ENCODE measurements at regions not wholly inside any gene's neighbourhood (a gene's known extent, or its start where the extent isn't known, plus 50 kb on each side); places are given as distances from the start of the nearest gene placed in this dataset.
"Not testable (repeated sequence)": the region's sequence is repeated elsewhere in the genome, so short reads cannot be mapped to it uniquely, and the experiment has no call there.

- no peak for DNase-seq
Observed at GRCh38 chr1:73029571-73029970, 747.2 kb upstream of the NEGR1 start.

- no peak for DNase-seq
Observed at GRCh38 chr1:73026114-73026513, 743.8 kb upstream of the NEGR1 start.

- no peak for DNase-seq
Observed at GRCh38 chr1:73009938-73010337, 727.6 kb upstream of the NEGR1 start.

GRCh38 chr1:73009311-73009710 is 727.0 kb upstream of the NEGR1 start:
- DNase-seq: no peak

GRCh38 chr1:72997624-72998023 is 715.3 kb upstream of the NEGR1 start:
- DNase-seq: no peak

GRCh38 chr1:72997041-72997440 is 714.7 kb upstream of the NEGR1 start:
- no peak for DNase-seq

GRCh38 chr1:72987871-72988270 is 705.5 kb upstream of the NEGR1 start:
- DNase-seq: not testable (repeated sequence)

- no peak for DNase-seq
Observed at GRCh38 chr1:72986591-72987290, 704.4 kb upstream of the NEGR1 start.

GRCh38 chr1:72985024-72985423 is 702.7 kb upstream of the NEGR1 start:
- not testable (repeated sequence) for DNase-seq

- DNase-seq: not testable (repeated sequence)
Observed at GRCh38 chr1:72983011-72983410, 700.7 kb upstream of the NEGR1 start.

- DNase-seq: no peak
Observed at GRCh38 chr1:72969461-72969860, 687.1 kb upstream of the NEGR1 start.

GRCh38 chr1:72954943-72955342 is 672.6 kb upstream of the NEGR1 start:
- DNase-seq: no peak

GRCh38 chr1:72950900-72951299 is 668.6 kb upstream of the NEGR1 start:
- not testable (repeated sequence) for DNase-seq

- DNase-seq: no peak
Observed at GRCh38 chr1:72946903-72947499, 664.7 kb upstream of the NEGR1 start.

- DNase-seq: no peak
Observed at GRCh38 chr1:72942008-72942407, 659.7 kb upstream of the NEGR1 start.

- DNase-seq: no peak
Observed at GRCh38 chr1:72938408-72938807, 656.1 kb upstream of the NEGR1 start.

- no peak for DNase-seq
Observed at GRCh38 chr1:72937905-72938304, 655.6 kb upstream of the NEGR1 start.

- DNase-seq: no peak
Observed at GRCh38 chr1:72936942-72937341, 654.6 kb upstream of the NEGR1 start.

GRCh38 chr1:72936151-72936740 is 653.9 kb upstream of the NEGR1 start:
- no peak for DNase-seq

GRCh38 chr1:72932025-72932424 is 649.7 kb upstream of the NEGR1 start:
- DNase-seq: no peak

- DNase-seq: no peak
Observed at GRCh38 chr1:72930528-72930927, 648.2 kb upstream of the NEGR1 start.

- DNase-seq: no peak
Observed at GRCh38 chr1:72918940-72919339, 636.6 kb upstream of the NEGR1 start.

GRCh38 chr1:72917920-72918319 is 635.6 kb upstream of the NEGR1 start:
- DNase-seq: no peak

GRCh38 chr1:72915581-72915980 is 633.2 kb upstream of the NEGR1 start:
- no peak for DNase-seq

- no peak for DNase-seq
Observed at GRCh38 chr1:72911656-72912055, 629.3 kb upstream of the NEGR1 start.

Data from hematopoietic multipotent progenitor cell treated with erythropoietin and hydrocortisone succinate and interleukin-3 and kit ligand, for 8 days (in vitro differentiated cells).